ENCODE measurements at regions not wholly inside any gene's neighbourhood (a gene's known extent, or its start where the extent isn't known, plus 50 kb on each side); places are given as distances from the start of the nearest gene placed in this dataset.

- Mint-ChIP-seq H3K27me3 (ENCODE audit: low read depth) (no peaks in the 10 kb centered on the region), H3K27ac (no peak overlapping the region), H3K4me1 (peaks cover 7 to 8% of the 10 kb centered on the region in 2 experiments), H3K9me3 (peaks cover 13 to 14% of the 10 kb centered on the region in 2 experiments), H3K36me3 (ENCODE audit: insufficient read depth in 1 of 3, low read depth in 3 of 3) (peaks cover 0 to 23% (median 10%) of the 10 kb centered on the region in 3 experiments; a peak in 4 of 7 replicates), H3K4me3 (no peak overlapping the region)
- Histone ChIP-seq H2BK12ac (ENCODE audit: insufficient read length, low read depth, low read length) (no peak overlapping the region), H3K23me2 (ENCODE audit: insufficient read length, low read depth, low read length, poor library complexity, severe bottlenecking) (no peaks in the 10 kb centered on the region), H2BK5ac (ENCODE audit: insufficient read length, low read length) (no peak overlapping the region), H3K56ac (ENCODE audit: insufficient read length, low read depth, low read length) (no peak overlapping the region), H3K23ac (ENCODE audit: insufficient read length, low read depth, low read length) (no peak overlapping the region), H4K91ac (ENCODE audit: insufficient read length, low read depth, low read length) (no peak overlapping the region), H3K4ac (ENCODE audit: low read depth, low read length) (no peak overlapping the region), H3K4me1 (ENCODE audit: insufficient read depth, low read length) (no peaks in the 10 kb centered on the region), H4K5ac (ENCODE audit: insufficient read length, low read depth, low read length) (no peak overlapping the region), H3K9ac (ENCODE audit: extremely low read depth, insufficient read length, low read length) (no peak overlapping the region), H2AFZ (ENCODE audit: low read length) (no peak overlapping the region), H2BK120ac (ENCODE audit: low read depth, low read length, poor library complexity, severe bottlenecking) (no peak overlapping the region), H3K27ac (ENCODE audit: insufficient read length, low read depth, low read length) (no peak overlapping the region), H3T11ph (ENCODE audit: low read length) (no peak overlapping the region), H4K20me1 (ENCODE audit: control insufficient read depth, insufficient read depth, insufficient read length) (no peaks in the 10 kb centered on the region), H3K14ac (ENCODE audit: insufficient read depth, low read length) (no peak overlapping the region), H3K79me1 (ENCODE audit: insufficient read depth, low read depth, low read length, poor library complexity, severe bottlenecking) (no peaks in the 10 kb centered on the region), H2BK15ac (ENCODE audit: low read depth, low read length) (no peak overlapping the region), H4K8ac (replicated peaks; ENCODE audit: insufficient read length, low read depth, low read length) (no peak overlapping the region), H2BK20ac (ENCODE audit: low read depth, low read length, poor library complexity, severe bottlenecking) (no peak overlapping the region), H3K79me2 (ENCODE audit: insufficient read depth, low read length) (no peaks in the 10 kb centered on the region), H3K27me3 (ENCODE audit: insufficient read depth, low read length) (no peaks in the 10 kb centered on the region), H3K9me3 (ENCODE audit: control insufficient read depth, low read depth, low read length) (no peaks in the 10 kb centered on the region), H2AK5ac (ENCODE audit: insufficient read length, low read length) (no peak overlapping the region), H3K18ac (ENCODE audit: insufficient read length, low read depth, low read length) (no peak overlapping the region), H3K4me2 (ENCODE audit: insufficient read depth, insufficient read length, low read length) (no peak overlapping the region)
- WGBS (ENCODE audit: extremely low coverage, insufficient read length, low lambda C conversion rate): no CpG with 5 or more reads among the region's 5 CpGs
- no peak for DNase-seq
- no peak for TF ChIP-seq CTCF (conservative IDR thresholded peaks at IDR 0.05)
Observed at GRCh38 chr3:104974316-104974715, 392.4 kb upstream of the ALCAM start.
